Keratinocyte (primary cell): ENCODE measurements at regions not wholly inside any gene's neighbourhood (a gene's known extent, or its start where the extent isn't known, plus 50 kb on each side); places are given as distances from the start of the nearest gene placed in this dataset.

ENCODE experiments used
- DNase-seq: peaks from one replicate; pipeline ENCODE4 v3.0.0-alpha.2; 2011; ENCODE audit warnings: low read depth, missing footprints, low spot score
- FAIRE-seq: peaks from 2 replicates; lab custom pipeline; 2011; peaks lifted over from hg19 to GRCh38; lab: Jason Lieb, UNC
- H2AFZ ChIP-seq: 2 replicates; pipeline ENCODE4 v1.6.0; 2012; ENCODE audit warnings: low read length, control low read depth, inconsistent platforms; ENCODE audit not compliant: control insufficient read depth
- H3K27ac ChIP-seq: 2 replicates; pipeline ENCODE4 v1.5.1; 2011; ENCODE audit warnings: low read length; ENCODE audit not compliant: control insufficient read depth, insufficient read depth
- H3K27me3 ChIP-seq: 3 replicates; pipeline ENCODE4 v1.6.0; 2011; ENCODE audit warnings: low read length; ENCODE audit not compliant: control insufficient read depth, insufficient read depth; ENCODE audit errors: extremely low read depth
- H3K36me3 ChIP-seq, 2 experiments: 2 replicates in 1 of 2; 3 replicates in 1 of 2; pipeline ENCODE4 v1.5.1; 2011; ENCODE audit warnings: low read length in 2 of 2, mild to moderate bottlenecking in 1 of 2; ENCODE audit not compliant: control insufficient read depth in 2 of 2, insufficient read depth in 2 of 2; ENCODE audit errors: extremely low read depth in 1 of 2
- H3K4me1 ChIP-seq: 3 replicates; pipeline ENCODE4 v1.5.1; 2011; ENCODE audit warnings: low read length; ENCODE audit not compliant: control insufficient read depth, insufficient read depth; ENCODE audit errors: extremely low read depth
- H3K4me2 ChIP-seq: 3 replicates; pipeline ENCODE4 v1.6.0; 2011; ENCODE audit warnings: low read depth, low read length; ENCODE audit not compliant: control insufficient read depth, insufficient read depth; ENCODE audit errors: extremely low read depth
- H3K4me3 ChIP-seq, 3 experiments: fragments of 200-600 bp in 1 of 3; sonication (generic) in 1 of 3; 2 replicates in 2 of 3; 3 replicates in 1 of 3; pipeline ENCODE4 v1.5.1; 2011 to 2016; ENCODE audit warnings: low read length in 3 of 3, mild to moderate bottlenecking in 3 of 3, control low read depth in 2 of 3, inconsistent platforms in 1 of 3, low read depth in 1 of 3, mixed read lengths in 1 of 3, mixed run types in 1 of 3, moderate library complexity in 1 of 3; ENCODE audit not compliant: control insufficient read depth in 2 of 3, insufficient read depth in 2 of 3; ENCODE audit errors: extremely low read depth in 1 of 3
- H3K79me2 ChIP-seq: 2 replicates; pipeline ENCODE4 v1.6.0; 2012; ENCODE audit warnings: low read length; ENCODE audit not compliant: control insufficient read depth, insufficient read depth
- H3K9ac ChIP-seq: 3 replicates; pipeline ENCODE4 v1.6.0; 2011; ENCODE audit warnings: low read length; ENCODE audit not compliant: control insufficient read depth, insufficient read depth; ENCODE audit errors: extremely low read depth
- H3K9me1 ChIP-seq: 3 replicates; pipeline ENCODE4 v1.6.0; 2011; ENCODE audit warnings: low read length; ENCODE audit not compliant: control insufficient read depth, insufficient read depth; ENCODE audit errors: extremely low read depth
- H3K9me3 ChIP-seq: 2 replicates; pipeline ENCODE4 v1.5.1; 2012; ENCODE audit warnings: low read depth, low read length; ENCODE audit not compliant: control insufficient read depth
- H4K20me1 ChIP-seq: 3 replicates; pipeline ENCODE4 v1.6.0; 2011; ENCODE audit warnings: low read length; ENCODE audit not compliant: control insufficient read depth, insufficient read depth; ENCODE audit errors: extremely low read depth
- EZH2 ChIP-seq: IDR thresholded peaks from one replicate; pipeline ENCODE4 v1.6.1; 2012; ENCODE audit warnings: inconsistent platforms, mild to moderate bottlenecking, low read length, moderate library complexity
- dilution Hi-C: fragments of 300-500 bp; cut with MboI; formaldehyde crosslinking; loops from one replicate; pipeline ENCODE4 v1.7.0; 2020; ENCODE audit warnings: low sequenced_read_pairs; ENCODE audit not compliant: extremely low pct_ligation_motif_present
- TF ChIP-seq, protein P1 (sequence below), 3 experiments: IDR thresholded peaks in 1 of 3; conservative IDR thresholded peaks in 1 of 3; optimal IDR thresholded peaks in 1 of 3; 2 replicates in 2 of 3; 3 replicates in 1 of 3; pipeline versions ENCODE3 to v1.5.1; 2011; ENCODE audit warnings: low read length in 3 of 3, mild to moderate bottlenecking in 3 of 3, moderate library complexity in 2 of 3, control low read depth in 1 of 3, inconsistent platforms in 1 of 3; ENCODE audit not compliant: insufficient read depth in 2 of 3; ENCODE audit errors: extremely low read depth in 1 of 3

DNA sequence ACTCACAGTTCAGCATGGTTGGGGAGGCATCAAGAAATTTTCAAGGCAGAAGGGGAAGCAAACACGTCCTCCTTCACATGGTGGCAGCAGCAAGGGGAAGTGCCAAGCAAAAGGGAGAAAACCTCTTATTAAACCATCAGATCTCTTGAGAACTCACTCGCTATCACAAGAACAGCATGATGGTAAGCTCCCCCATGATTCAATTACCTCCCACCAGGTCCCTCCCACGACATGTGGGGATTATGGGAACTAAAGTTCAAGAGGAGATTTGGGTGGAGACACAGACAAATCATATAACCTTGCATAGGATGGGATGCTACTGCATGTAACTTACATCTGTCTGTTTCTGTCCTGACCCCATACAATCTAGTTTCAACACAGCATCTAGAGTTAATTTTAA lies 511.8 kb upstream of the ARX start:
- FAIRE-seq = no peak

GRCh38 chrX:25531096-25531495 lies 515.3 kb upstream of the ARX start:
- H3K27me3 ChIP-seq = no peaks in the 10 kb centered on the region
- FAIRE-seq = no peak
- TF ChIP-seq, protein P1, sequence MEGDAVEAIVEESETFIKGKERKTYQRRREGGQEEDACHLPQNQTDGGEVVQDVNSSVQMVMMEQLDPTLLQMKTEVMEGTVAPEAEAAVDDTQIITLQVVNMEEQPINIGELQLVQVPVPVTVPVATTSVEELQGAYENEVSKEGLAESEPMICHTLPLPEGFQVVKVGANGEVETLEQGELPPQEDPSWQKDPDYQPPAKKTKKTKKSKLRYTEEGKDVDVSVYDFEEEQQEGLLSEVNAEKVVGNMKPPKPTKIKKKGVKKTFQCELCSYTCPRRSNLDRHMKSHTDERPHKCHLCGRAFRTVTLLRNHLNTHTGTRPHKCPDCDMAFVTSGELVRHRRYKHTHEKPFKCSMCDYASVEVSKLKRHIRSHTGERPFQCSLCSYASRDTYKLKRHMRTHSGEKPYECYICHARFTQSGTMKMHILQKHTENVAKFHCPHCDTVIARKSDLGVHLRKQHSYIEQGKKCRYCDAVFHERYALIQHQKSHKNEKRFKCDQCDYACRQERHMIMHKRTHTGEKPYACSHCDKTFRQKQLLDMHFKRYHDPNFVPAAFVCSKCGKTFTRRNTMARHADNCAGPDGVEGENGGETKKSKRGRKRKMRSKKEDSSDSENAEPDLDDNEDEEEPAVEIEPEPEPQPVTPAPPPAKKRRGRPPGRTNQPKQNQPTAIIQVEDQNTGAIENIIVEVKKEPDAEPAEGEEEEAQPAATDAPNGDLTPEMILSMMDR (optimal IDR thresholded peaks at IDR 0.05 in 1 of 3, IDR thresholded peaks at IDR 0.05 in 1 of 3, conservative IDR thresholded peaks at IDR 0.05 in 1 of 3; ENCODE audit: extremely low read depth in 1 of 3, insufficient read depth in 2 of 3, low read length in 3 of 3) = no peak
- TF ChIP-seq EZH2 = no peak
- no peaks in the 10 kb centered on the region for H3K9me1 ChIP-seq
- H3K9ac ChIP-seq = no peak overlapping the region
- H3K9me3 ChIP-seq = no peaks in the 10 kb centered on the region
- no peak overlapping the region for H3K27ac ChIP-seq
- H3K79me2 ChIP-seq = no peaks in the 10 kb centered on the region
- no peaks in the 10 kb centered on the region for H3K36me3 ChIP-seq
- H4K20me1 ChIP-seq = no peaks in the 10 kb centered on the region
- no peak overlapping the region for H3K4me3 ChIP-seq
- DNase-seq = no peak
- H3K4me1 ChIP-seq = no peaks in the 10 kb centered on the region
- H2AFZ ChIP-seq = no peak overlapping the region
- dilution Hi-C loops = no loop called here
- H3K4me2 ChIP-seq = no peak overlapping the region

More for the DNA sequence above, 511.8 kb upstream of the ARX start:
- TF ChIP-seq EZH2 = no peak
- TF ChIP-seq, protein P1 (optimal IDR thresholded peaks at IDR 0.05 in 1 of 3, IDR thresholded peaks at IDR 0.05 in 1 of 3, conservative IDR thresholded peaks at IDR 0.05 in 1 of 3; ENCODE audit: extremely low read depth in 1 of 3, insufficient read depth in 2 of 3, low read length in 3 of 3) = no peak
- Histone ChIP-seq H3K27ac (no peak overlapping the region), H2AFZ (no peak overlapping the region), H4K20me1 (no peaks in the 10 kb centered on the region), H3K27me3 (no peaks in the 10 kb centered on the region), H3K9ac (no peak overlapping the region), H3K4me2 (no peak overlapping the region), H3K79me2 (no peaks in the 10 kb centered on the region), H3K4me1 (no peaks in the 10 kb centered on the region), H3K36me3 (no peaks in the 10 kb centered on the region), H3K9me1 (no peaks in the 10 kb centered on the region), H3K4me3 (no peak overlapping the region), H3K9me3 (no peaks in the 10 kb centered on the region)
- DNase-seq = no peak
- dilution Hi-C loops = no loop called here
